GM21423 (cell line): ENCODE measurements at regions not wholly inside any gene's neighbourhood (a gene's known extent, or its start where the extent isn't known, plus 50 kb on each side); places are given as distances from the start of the nearest gene placed in this dataset.

Experiments
- ATAC-seq: cut with Tn5 transposase; IDR thresholded peaks from one replicate; pipeline ENCODE4 v1.9.1; 2021; ENCODE audit warnings: mild to moderate bottlenecking, moderate library complexity; ENCODE audit not compliant: unreplicated experiment

DNA sequence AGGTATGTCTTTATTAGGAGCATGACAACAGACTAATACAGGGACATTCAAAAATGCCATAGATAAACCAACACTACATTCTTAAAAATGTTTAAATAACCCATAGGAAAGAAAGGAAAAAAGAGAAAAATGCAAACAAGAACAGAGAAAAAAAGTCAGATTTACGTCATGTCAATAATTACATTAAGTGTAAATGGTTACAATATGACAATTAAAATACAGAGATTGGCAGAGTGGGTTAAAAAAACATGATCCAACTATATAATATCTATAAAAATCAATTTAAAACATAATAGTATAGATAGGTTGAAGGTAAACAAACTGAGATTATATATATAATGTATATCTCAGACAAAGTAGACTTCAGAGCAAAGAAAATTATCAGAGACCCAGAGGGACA, 255.8 kb downstream of the ANAPC1 start:
- no peak for ATAC-seq

DNA sequence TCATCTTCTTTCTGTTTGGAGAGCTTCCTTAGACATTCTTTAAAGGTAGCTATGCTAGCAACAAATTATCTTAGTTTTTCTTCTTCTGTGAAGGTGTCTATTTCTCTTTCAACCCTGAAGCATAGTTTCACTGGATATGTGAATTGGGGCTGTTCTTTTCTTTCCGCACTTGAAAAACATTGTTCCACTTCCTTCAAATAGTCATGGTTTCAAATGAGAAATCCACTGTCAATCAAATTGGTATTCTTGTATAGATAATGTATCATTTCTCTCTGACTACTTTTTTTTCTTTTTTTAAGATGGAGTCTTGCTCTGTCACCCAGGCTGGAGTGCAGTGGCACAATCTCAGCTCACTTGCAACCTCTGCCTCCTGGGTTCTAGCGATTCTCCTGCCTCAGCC, 254.0 kb downstream of the ANAPC1 start:
- no peak for ATAC-seq

DNA sequence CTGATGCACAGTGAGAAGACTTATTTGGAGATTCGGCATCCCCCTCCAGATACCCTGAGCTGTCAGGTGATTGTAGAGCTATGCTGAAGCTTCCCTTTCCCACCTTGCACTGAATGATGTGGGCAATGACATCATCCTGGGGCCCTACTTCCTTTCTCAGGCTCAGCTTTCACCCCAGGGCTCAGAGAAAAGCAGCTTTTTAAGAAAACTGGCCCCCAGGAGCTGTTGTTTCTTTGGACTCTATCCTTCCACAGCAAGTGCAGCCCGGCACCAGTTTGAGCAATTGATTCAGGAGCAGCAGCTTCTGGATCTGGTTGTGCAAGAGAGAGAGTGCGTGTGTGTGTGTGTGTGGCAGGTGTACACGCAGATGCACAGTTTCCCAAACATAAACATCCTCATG, 251.3 kb downstream of the ANAPC1 start:
- ATAC-seq = no peak

DNA sequence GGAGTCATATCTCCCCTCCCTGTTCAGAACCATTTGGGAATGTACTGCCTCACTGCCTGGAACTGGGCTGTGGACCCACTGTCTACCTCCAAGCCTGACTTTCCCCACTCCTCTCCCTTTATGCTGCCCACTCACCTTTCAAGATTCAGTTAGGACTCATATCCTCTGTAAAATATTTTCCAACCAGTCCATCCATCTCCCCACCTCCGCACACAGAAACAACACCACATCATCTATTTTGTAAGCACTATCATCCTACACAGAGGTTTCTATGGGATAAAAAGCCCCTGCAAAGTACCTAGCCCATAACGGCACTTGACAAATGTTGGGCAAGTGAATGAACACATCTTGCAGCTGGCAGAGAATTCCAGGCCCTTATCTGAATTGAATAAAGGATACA, 250.8 kb downstream of the ANAPC1 start:
- no peak for ATAC-seq

DNA sequence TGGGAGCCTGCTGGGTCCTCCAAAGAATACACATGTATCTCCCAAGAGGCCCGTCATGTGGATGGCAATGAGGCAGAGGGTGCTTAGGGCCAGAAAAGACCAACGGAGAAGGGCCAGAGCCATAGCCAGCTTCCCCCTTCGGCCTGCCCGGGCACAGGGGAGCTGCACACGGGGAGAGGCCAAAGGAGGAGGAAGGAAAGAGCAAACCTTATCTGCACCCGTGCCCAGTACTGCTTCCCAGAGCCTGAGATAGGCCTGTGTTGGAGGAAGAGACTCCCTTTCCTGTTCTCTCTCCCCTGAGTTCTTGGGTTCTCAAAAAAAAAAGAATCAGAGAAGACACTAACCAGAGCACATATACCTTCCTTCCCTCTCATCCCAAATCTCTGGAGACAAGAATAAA, 250.3 kb downstream of the ANAPC1 start:
- no peak for ATAC-seq

DNA sequence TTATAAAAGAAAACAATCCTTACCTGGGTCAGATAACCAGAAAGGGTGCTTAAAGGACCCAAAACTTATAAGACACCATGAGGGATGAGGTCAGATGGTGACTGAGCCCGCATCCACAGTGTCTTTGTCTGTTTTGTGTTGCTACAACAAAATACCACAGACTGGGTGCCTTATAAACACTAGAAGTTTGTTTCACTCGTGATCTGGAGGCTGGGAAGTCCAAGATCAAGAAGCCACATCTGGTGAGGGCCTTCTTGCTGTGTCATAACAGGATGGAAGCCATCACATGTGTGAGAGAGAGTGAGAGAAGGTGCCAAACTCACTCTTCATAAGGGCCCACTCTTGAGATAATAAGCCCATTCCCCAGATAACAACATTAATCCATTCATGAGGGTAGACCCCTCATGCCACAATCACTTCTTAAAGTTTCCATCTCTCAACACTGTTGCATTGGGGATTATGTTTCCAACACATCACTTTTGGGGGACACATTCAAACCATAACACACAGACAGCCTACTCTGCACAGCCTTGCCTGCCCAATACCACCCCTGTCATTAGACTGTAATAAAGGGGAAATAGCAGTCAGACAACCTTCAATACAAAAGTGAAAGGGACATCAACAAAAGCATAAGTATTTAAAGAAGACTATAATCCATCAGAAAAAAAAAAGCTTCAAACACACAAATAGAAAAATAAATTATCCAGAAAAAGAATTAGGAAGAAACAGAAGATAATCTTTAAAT, 249.8 kb downstream of the ANAPC1 start:
- ATAC-seq = no peak

DNA sequence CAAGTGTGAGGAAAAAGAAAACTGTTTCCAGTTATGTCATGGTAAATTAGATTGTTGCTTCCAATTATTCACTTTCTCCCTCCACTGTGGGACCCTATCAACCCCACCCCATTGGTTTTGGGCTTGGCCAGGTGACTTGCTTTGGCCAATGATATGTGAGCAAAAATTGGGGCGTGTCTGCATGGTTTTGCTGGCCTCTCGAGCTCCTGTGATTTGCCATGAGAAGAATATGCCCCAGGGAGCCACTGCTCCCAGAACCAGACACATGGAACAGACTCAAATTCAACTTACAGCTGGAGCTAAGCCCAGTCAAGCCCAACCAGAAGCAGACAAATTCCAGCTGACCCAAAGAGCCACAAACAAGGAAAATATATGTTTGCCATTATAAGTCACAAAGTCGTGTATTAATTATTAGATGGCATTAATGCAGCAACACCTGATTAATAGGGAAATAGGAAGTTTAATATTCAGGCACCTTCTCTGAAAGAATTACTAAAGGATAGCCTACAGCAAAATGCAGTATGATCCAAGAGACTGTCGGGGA, 248.9 kb downstream of the ANAPC1 start:
- no peak for ATAC-seq

DNA sequence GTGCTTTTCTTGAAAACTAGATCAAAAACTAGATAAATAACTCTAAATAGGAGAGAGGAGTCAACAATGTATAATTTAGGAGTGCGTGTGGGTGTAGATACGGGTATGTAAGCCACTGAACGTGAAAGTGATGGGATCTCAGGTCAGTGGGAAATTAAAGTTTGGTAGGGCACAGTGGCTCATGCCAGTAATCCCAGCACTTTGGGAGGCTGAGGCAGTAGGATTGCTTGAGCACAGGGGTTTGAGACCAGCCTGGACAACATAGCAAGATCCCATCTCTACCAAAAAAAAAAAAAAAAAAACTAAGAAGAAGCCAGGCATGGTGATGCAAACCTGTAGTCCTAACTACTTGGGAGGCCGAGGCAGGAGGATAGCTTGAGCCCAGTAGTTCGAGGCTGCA, 247.1 kb downstream of the ANAPC1 start:
- no peak for ATAC-seq

DNA sequence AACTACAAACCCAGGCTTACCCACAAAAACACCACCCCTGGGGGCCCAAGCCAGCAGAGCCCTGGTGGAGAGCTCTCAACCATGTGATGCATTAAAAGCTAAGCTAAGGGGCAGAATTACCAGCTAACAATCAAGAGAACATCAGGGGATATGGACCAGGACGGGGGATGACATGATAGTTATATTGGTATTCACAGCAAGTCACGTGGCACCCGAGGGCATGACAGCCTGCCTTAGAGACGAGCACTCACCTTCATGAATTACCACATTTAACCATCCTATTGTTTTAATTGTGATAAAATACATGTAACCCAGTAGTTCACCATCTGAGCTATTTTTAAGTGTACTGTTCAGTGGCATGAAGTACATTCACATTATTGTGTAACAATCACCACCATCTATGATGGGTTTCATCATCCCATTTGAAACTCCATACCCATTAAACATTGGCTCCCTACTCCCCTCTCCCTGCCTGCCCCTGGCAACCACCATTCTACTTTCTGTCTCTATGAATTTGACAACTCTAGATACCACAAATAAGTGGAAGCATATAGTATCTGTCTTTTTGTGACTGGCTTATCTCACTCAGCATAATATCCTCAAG, 245.6 kb downstream of the ANAPC1 start:
- ATAC-seq = no peak

DNA sequence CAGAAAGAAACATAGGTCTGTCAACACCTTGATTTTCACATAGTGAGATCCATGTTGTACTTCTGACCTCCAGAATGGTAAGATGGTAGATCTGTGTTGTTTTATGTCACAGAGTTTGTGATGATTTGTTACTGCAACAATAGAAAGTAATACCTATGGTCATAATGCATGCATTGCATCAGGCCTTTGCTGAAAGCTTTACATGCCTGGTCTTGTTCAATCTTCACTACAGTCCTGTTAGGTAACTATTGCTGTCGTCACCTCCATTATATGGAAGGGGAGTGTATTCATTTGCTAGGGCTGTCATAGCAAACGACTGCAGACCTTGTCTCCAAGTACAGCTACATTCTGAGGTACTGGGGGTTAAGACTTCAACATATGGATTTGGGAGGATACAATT, 243.5 kb downstream of the ANAPC1 start:
- ATAC-seq = no peak

DNA sequence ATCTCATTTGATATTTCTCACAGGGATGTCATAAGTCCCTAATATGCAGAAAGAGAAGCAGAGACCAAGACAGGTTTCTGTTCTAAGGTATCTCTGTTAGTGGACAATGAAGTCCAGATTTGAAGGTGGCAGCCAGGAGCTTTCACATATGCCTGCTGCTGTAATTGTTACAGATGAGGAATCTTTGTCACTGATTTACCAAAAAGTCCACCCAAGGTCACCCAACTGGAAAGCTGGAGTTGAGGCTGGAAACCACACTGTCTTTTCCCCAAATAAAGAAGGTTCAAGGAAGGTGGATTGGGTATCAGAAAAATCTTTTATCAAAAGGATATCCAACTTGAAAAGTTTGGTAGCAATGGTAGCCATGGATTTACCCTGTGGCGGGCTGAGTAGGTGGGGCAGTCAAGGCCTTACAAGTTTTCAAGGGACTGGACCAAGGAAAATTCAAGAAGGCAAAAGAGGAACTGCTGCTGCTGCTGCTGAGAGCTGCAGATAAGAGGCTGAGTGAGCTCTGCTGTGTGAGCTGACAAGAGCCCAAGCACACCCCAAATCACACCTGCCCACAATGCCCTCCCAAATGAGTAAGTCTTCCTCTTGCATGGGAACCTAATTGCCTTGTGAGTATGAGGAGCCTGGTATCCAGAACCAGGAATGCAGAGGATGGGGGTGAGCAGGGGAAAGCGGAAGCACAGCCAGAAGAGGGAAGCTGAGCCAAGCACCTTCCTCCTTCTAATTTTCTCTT, 241.2 kb downstream of the ANAPC1 start:
- no peak for ATAC-seq

DNA sequence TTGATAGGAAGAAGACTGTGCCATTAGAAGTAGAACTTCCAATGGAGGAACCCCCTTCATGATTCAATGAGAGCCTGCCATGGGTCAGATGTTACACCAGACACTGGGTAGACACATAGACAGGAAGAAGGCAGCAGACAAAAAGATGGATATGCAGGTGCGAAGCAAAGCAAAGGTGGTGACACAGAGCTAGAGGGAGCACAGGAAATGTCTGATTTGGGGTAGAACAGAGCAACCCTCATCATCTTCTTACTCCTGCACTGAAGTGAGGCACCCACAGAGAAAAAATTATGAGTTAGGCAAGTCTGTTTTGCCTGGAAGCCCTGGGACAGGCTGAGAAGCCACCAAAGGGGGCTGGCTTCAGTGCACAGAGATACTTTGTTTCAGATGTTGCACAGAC, 240.2 kb downstream of the ANAPC1 start:
- no peak for ATAC-seq

DNA sequence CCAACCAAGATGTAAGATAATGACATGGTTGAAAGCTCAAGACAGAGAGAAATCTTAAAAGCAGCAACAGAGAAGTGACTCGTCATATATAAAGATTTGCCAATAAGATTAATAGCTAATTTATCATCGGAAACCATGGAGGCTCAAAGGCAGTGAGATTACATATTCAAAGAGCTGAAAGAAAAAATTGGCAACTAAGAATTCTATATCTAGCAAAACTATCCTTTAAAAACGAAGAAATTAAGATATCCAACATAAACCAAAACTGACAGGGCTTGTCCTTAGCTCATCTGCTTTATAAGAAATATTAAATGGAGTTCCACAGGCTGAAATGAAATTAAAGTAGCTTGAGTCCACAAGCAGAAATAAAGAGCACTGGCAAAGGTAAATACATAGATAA, 236.6 kb downstream of the ANAPC1 start:
- no peak for ATAC-seq

DNA sequence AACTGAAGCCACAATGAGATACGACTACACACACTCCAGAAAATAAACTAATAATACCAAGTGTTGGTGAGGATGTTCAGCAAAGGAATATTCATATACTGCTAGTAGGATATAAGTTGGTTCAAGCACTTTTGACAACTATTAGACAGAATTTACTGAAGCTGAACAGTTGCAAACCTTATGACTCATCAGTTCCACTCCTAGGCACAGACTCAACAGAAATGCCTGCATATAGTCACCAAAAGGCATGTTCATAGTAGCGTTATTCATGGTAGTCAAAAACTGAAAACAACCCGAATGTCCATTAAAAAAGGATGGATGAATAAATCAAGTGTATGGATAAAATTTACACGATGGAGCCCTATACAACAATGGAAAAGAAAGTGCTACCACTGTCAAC, 232.0 kb downstream of the ANAPC1 start:
- ATAC-seq = no peak

DNA sequence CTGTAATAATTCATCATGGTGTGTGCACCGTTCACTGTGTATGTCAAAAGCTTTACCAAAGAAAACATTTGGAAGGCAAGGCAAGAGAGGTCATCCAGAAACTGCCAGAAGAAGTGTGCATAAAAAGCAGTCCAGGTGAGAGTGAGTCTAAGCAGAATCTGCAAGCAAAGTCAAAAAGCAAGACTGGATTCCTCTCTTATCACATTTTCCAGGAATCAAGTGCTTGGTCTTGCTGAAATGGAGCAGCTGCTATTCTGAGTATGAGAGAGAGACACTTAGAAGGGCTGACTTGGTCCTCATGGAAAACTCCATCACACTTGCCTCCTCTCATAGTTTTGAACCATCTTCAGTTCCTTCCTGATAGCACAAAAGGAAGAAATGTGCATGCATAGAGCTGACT, 231.3 kb downstream of the ANAPC1 start:
- no peak for ATAC-seq

DNA sequence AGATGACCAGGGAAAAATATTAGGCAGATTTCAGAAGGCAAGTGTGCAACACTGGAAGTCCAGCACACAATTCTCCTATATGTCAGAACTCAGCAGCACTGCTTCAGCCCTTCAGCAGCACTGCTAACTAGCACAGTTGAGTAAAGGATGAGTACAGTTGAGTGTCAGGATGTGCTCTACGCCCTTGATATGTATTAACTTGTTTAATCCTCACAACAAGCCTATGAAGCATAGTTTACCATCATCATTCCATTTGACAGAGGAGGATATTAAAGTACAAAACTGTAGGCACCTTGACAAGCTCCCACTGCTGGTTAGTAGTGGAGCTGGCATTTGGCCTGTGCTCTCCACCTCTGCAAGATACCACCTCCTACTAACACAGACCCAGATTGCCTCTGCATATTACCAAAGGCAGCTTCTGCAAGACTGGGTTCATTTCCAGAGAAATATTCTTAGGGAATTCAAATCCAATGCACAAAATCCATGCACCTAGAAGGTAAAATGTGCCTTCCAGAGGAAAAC, 230.8 kb downstream of the ANAPC1 start:
- no peak for ATAC-seq

DNA sequence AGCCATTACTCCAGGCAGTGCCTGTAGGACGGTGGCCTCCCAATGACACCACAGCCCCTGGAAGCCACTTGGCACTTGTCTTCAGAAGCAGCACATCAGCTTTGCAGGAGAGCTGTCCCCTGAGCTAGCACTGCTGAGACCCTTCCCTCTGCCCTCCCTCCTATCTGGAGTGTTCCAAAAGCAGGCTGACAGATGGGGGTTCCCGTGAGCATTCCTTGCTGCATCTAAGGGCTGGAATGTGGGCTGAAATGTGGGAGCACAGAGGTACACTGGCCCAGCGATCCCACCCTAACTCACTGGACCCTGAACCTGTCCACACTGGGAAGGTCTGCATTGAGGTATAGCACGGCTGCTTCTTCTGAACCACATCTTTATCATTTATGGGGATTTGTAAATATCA, 230.1 kb downstream of the ANAPC1 start:
- no peak for ATAC-seq

DNA sequence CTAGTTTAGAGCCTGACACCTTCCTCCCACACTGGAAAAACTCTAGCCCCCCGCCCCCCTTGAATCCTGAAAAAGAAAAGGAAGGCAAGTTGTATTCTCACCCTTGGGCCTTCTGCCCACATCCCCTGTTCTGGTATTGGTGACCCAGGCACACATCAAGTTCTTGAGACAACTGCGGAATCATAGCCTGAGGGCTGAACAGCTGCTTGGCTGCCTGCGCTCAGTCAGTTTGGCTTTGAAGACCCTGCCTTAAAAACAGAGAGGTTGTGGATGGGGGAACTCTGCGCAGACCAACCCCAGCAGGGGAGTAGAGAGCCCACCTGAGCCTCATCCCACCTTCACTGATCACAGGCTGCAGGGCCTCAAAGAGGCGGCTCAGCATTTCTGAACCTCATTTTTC, 229.2 kb downstream of the ANAPC1 start:
- ATAC-seq = no peak

DNA sequence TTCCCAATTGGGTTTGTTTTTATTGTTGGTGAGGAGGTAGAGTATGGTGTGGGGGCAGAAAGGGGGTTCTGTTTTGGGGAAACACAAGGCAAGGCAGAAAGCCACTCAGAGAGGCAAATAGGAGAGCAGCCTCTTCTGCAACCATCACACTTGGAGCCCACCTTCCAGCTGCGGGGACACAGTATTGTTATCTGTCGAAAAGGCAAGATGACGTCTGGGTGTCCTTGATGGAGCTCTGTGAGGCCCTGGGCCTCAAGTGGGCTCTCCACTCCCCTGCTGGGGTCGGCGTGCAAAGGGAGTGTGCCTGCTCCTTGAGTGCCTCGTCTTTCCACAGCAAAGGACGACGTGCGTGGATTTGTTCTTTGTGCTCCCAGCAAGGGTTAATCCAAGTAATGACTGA, 227.6 kb downstream of the ANAPC1 start:
- ATAC-seq = no peak

DNA sequence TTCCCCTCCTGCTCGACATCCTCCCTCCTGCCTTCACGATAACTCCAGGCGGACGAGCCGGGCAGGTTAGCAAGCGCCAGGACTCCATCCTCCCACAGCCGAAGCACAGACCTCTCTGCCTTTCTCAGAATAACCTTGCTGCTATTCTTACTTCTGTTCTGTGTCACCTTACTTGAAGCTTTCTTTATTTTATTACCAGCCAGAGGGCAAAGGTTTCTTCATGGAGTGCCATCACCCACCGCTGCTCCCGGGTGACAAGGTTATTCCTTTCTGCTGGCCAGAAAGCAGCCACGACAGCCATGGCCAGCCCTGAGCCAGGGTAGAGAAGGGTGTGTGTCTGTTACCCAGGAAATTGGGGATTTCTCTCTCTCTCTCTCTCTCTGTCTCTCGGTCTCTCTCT, 227.1 kb downstream of the ANAPC1 start:
- no peak for ATAC-seq

DNA sequence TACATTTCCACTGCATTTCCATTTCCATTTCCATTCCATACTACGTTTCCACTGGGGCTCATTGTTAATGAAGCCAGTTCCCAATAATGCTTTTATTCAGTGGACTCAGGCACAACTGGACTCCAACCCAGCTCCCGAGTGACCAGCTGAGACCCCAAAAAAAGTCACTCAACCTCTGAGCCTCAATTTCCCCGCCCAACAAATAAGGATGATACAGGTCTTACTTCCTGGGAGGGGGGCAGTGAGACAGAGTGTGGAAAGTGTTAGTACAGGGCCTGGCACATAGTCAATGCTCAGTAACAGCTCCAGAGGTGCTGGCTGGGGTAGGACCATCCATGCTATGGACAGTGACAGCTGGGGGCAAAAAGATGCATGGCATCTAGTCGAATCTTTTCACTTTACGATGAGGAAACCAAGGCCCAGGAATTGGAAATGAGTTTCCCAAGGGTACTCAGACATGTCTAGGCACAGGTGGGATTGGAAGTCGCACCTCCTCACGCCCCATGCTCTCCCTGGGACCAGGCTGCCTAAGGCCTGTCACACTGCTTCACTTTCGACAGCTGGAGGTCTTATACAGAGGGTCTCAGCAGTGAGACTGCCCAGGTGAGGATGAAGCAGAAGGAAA, 226.5 kb downstream of the ANAPC1 start:
- ATAC-seq = no peak
